Mesendoderm (in vitro differentiated cells): ENCODE measurements at regions not wholly inside any gene's neighbourhood (a gene's known extent, or its start where the extent isn't known, plus 50 kb on each side); places are given as distances from the start of the nearest gene placed in this dataset.
A peak's percentile ranks its signal among the peaks of the same experiment; 100 is the strongest.

Experiments
- DNase-seq: peaks from one replicate; pipeline ENCODE4 v3.0.0; 2013
- H2AK5ac ChIP-seq: 2 replicates; pipeline ENCODE4 v1.6.1; 2013; ENCODE audit warnings: low read length, inconsistent platforms
- H2BK120ac ChIP-seq: 2 replicates; pipeline ENCODE4 v1.6.1; 2013; ENCODE audit warnings: low read depth, mild to moderate bottlenecking, low read length, moderate library complexity, mixed read lengths
- H2BK15ac ChIP-seq: replicated peaks from 2 replicates; pipeline ENCODE4 v1.6.1; 2013; ENCODE audit warnings: low read depth, mild to moderate bottlenecking, moderate library complexity
- H2BK5ac ChIP-seq: 2 replicates; pipeline ENCODE4 v1.6.1; 2013; ENCODE audit warnings: low read length, inconsistent platforms
- H3K18ac ChIP-seq: 2 replicates; pipeline ENCODE4 v1.6.1; 2013; ENCODE audit warnings: mild to moderate bottlenecking, low read length, mixed read lengths
- H3K23ac ChIP-seq: one replicate; pipeline ENCODE4 v1.6.1; 2013; ENCODE audit warnings: low read length
- H3K27ac ChIP-seq: 2 replicates; pipeline ENCODE4 v1.5.1; 2013; ENCODE audit warnings: low read depth, mild to moderate bottlenecking, inconsistent platforms, low read length, moderate library complexity
- H3K27me3 ChIP-seq: 2 replicates; pipeline ENCODE4 v1.6.1; 2013; ENCODE audit warnings: low read length, control low read depth, mild to moderate bottlenecking, inconsistent platforms; ENCODE audit not compliant: insufficient read depth, poor library complexity
- H3K36me3 ChIP-seq: 2 replicates; pipeline ENCODE4 v1.6.1; 2013; ENCODE audit warnings: low read length, inconsistent platforms; ENCODE audit not compliant: control insufficient read depth, insufficient read depth
- H3K4ac ChIP-seq: one replicate; pipeline ENCODE4 v1.6.1; 2013; ENCODE audit warnings: low read depth, mild to moderate bottlenecking, low read length, moderate library complexity
- H3K4me1 ChIP-seq: 2 replicates; pipeline ENCODE4 v1.6.1; 2013; ENCODE audit warnings: low read depth, low read length, inconsistent platforms; ENCODE audit not compliant: control insufficient read depth
- H3K4me2 ChIP-seq: 2 replicates; pipeline ENCODE4 v1.6.1; 2013; ENCODE audit warnings: low read length
- H3K4me3 ChIP-seq: 2 replicates; pipeline ENCODE4 v1.5.1; 2013; ENCODE audit warnings: mild to moderate bottlenecking, low read length
- H3K56ac ChIP-seq: one replicate; pipeline ENCODE4 v1.6.1; 2013; ENCODE audit warnings: low read length
- H3K79me1 ChIP-seq: 2 replicates; pipeline ENCODE4 v1.6.1; 2013; ENCODE audit warnings: low read length, inconsistent platforms
- H3K79me2 ChIP-seq: 2 replicates; pipeline ENCODE4 v1.6.1; 2013; ENCODE audit warnings: mild to moderate bottlenecking, low read length; ENCODE audit not compliant: control insufficient read depth, insufficient read depth
- H3K9ac ChIP-seq: 2 replicates; pipeline ENCODE4 v1.6.1; 2013; ENCODE audit warnings: low read length, inconsistent platforms
- H4K5ac ChIP-seq: one replicate; pipeline ENCODE4 v1.6.1; 2013; ENCODE audit warnings: low read length
- H4K8ac ChIP-seq: one replicate; pipeline ENCODE4 v1.6.1; 2013; ENCODE audit warnings: low read depth, mild to moderate bottlenecking, control low read depth, low read length, moderate library complexity
- WGBS: extraction: QIAGEN DNeasy Blood & Tissue Kit; methylation state at CpG from one replicate; pipeline ENCODE4 v1.1.7; 2013; ENCODE audit warnings: low lambda C conversion rate, missing lambda C conversion rate; ENCODE audit not compliant: insufficient coverage; ENCODE audit errors: extremely low coverage; 5-methylcytosine and 5-hydroxymethylcytosine counted together

- H4K5ac ChIP-seq = no peak overlapping the region
- no peaks in the 10 kb centered on the region for H3K79me1 ChIP-seq
- H2AK5ac ChIP-seq = no peak overlapping the region
- H3K4me2 ChIP-seq = no peak overlapping the region
- H3K4me3 ChIP-seq = no peak overlapping the region
- H3K4me1 ChIP-seq = no peaks in the 10 kb centered on the region
- no peaks in the 10 kb centered on the region for H3K79me2 ChIP-seq
- H3K23ac ChIP-seq = no peak overlapping the region
- no peaks in the 10 kb centered on the region for H3K36me3 ChIP-seq
- H3K27ac ChIP-seq = no peak overlapping the region
- no peak overlapping the region for H3K18ac ChIP-seq
- no peak overlapping the region for H2BK120ac ChIP-seq
- WGBS = no CpG with 5 or more reads among the region's 4 CpGs
- no peak overlapping the region for H3K4ac ChIP-seq
- DNase-seq = no peak
- H3K56ac ChIP-seq = no peak overlapping the region
- no peak overlapping the region for H4K8ac ChIP-seq
- H3K27me3 ChIP-seq = no peaks in the 10 kb centered on the region
- no peak overlapping the region for H2BK5ac ChIP-seq
- H3K9ac ChIP-seq = no peak overlapping the region
- H2BK15ac ChIP-seq = no peak overlapping the region
Observed at GRCh38 chr13:90098577-90098976, 1248.9 kb upstream of the MIR17HG start.

GRCh38 chr13:90099847-90100246, 1247.6 kb upstream of the MIR17HG start:
- H4K8ac ChIP-seq = no peak overlapping the region
- H3K79me1 ChIP-seq = no peaks in the 10 kb centered on the region
- no peak overlapping the region for H2AK5ac ChIP-seq
- no peak overlapping the region for H2BK15ac ChIP-seq
- no peak overlapping the region for H3K18ac ChIP-seq
- H3K79me2 ChIP-seq = no peaks in the 10 kb centered on the region
- no peak overlapping the region for H2BK120ac ChIP-seq
- H3K23ac ChIP-seq = no peak overlapping the region
- no peak overlapping the region for H3K56ac ChIP-seq
- no peaks in the 10 kb centered on the region for H3K4me1 ChIP-seq
- no peak for DNase-seq
- no peaks in the 10 kb centered on the region for H3K36me3 ChIP-seq
- H3K27ac ChIP-seq = no peak overlapping the region
- WGBS = no CpG with 5 or more reads among the region's 4 CpGs
- no peak overlapping the region for H4K5ac ChIP-seq
- H2BK5ac ChIP-seq = no peak overlapping the region
- no peaks in the 10 kb centered on the region for H3K27me3 ChIP-seq
- H3K4me3 ChIP-seq = no peak overlapping the region
- no peak overlapping the region for H3K4me2 ChIP-seq
- no peak overlapping the region for H3K4ac ChIP-seq
- H3K9ac ChIP-seq = no peak overlapping the region

- Histone ChIP-seq H2BK5ac (no peak overlapping the region), H3K4ac (no peak overlapping the region), H3K4me2 (no peak overlapping the region), H3K18ac (no peak overlapping the region), H3K9ac (no peak overlapping the region), H2AK5ac (no peak overlapping the region), H3K27ac (no peak overlapping the region), H3K56ac (no peak overlapping the region), H3K79me1 (no peaks in the 10 kb centered on the region), H3K23ac (no peak overlapping the region), H2BK120ac (no peak overlapping the region), H2BK15ac (no peak overlapping the region), H3K79me2 (no peaks in the 10 kb centered on the region), H4K5ac (no peak overlapping the region), H3K27me3 (no peaks in the 10 kb centered on the region), H3K36me3 (no peaks in the 10 kb centered on the region), H3K4me3 (no peak overlapping the region), H3K4me1 (no peaks in the 10 kb centered on the region), H4K8ac (no peak overlapping the region)
- no peak for DNase-seq
- WGBS = no CpG with 5 or more reads among the region's 4 CpGs
Observed at GRCh38 chr13:90103099-90103784, 1244.2 kb upstream of the MIR17HG start.

- no peaks in the 10 kb centered on the region for H3K36me3 ChIP-seq
- no peak overlapping the region for H2BK5ac ChIP-seq
- H4K8ac ChIP-seq = no peak overlapping the region
- no peaks in the 10 kb centered on the region for H3K27me3 ChIP-seq
- H3K4me3 ChIP-seq = no peak overlapping the region
- no peak overlapping the region for H3K23ac ChIP-seq
- no peak overlapping the region for H4K5ac ChIP-seq
- H3K4me1 ChIP-seq = no peaks in the 10 kb centered on the region
- H2BK120ac ChIP-seq = no peak overlapping the region
- no peak for DNase-seq
- no peak overlapping the region for H3K4ac ChIP-seq
- H3K79me2 ChIP-seq = no peaks in the 10 kb centered on the region
- no peak overlapping the region for H3K56ac ChIP-seq
- H3K79me1 ChIP-seq = no peaks in the 10 kb centered on the region
- H3K18ac ChIP-seq = no peak overlapping the region
- no CpG with 5 or more reads among the region's 2 CpGs for WGBS
- no peak overlapping the region for H3K9ac ChIP-seq
- H2BK15ac ChIP-seq = no peak overlapping the region
- H3K4me2 ChIP-seq = no peak overlapping the region
- H3K27ac ChIP-seq = no peak overlapping the region
- no peak overlapping the region for H2AK5ac ChIP-seq
Observed at GRCh38 chr13:90104764-90105163, 1242.7 kb upstream of the MIR17HG start.

GRCh38 chr13:90105276-90105675, 1242.2 kb upstream of the MIR17HG start:
- Histone ChIP-seq H2BK120ac (no peak overlapping the region), H3K36me3 (no peaks in the 10 kb centered on the region), H3K56ac (no peak overlapping the region), H3K18ac (no peak overlapping the region), H3K23ac (no peak overlapping the region), H3K79me2 (no peaks in the 10 kb centered on the region), H3K4me3 (no peak overlapping the region), H3K27me3 (no peaks in the 10 kb centered on the region), H3K79me1 (no peaks in the 10 kb centered on the region), H3K4ac (no peak overlapping the region), H3K4me1 (no peaks in the 10 kb centered on the region), H3K9ac (no peak overlapping the region), H2BK15ac (no peak overlapping the region), H4K5ac (no peak overlapping the region), H2AK5ac (no peak overlapping the region), H3K27ac (no peak overlapping the region), H4K8ac (no peak overlapping the region), H3K4me2 (no peak overlapping the region), H2BK5ac (no peak overlapping the region)
- peak; percentile 37 for DNase-seq

- Histone ChIP-seq H3K4ac (no peak overlapping the region), H3K27me3 (no peaks in the 10 kb centered on the region), H3K9ac (no peak overlapping the region), H3K27ac (no peak overlapping the region), H3K79me2 (no peaks in the 10 kb centered on the region), H3K18ac (no peak overlapping the region), H3K36me3 (no peaks in the 10 kb centered on the region), H3K23ac (no peak overlapping the region), H4K5ac (no peak overlapping the region), H3K4me2 (no peak overlapping the region), H3K4me3 (no peak overlapping the region), H3K4me1 (no peaks in the 10 kb centered on the region), H2BK5ac (no peak overlapping the region), H3K56ac (no peak overlapping the region), H2AK5ac (no peak overlapping the region), H3K79me1 (no peaks in the 10 kb centered on the region), H2BK15ac (no peak overlapping the region), H2BK120ac (no peak overlapping the region), H4K8ac (no peak overlapping the region)
- DNase-seq = peak; percentile 16
- no CpG with 5 or more reads among the region's 3 CpGs for WGBS
Observed at GRCh38 chr13:90105849-90106496, 1241.5 kb upstream of the MIR17HG start.
